Spleen (tissue), 7 donors: ENCODE measurements at regions not wholly inside any gene's neighbourhood (a gene's known extent, or its start where the extent isn't known, plus 50 kb on each side); places are given as distances from the start of the nearest gene placed in this dataset.

Source experiments
- CTCF ChIP-seq, 11 experiments: fragments of 200-600 bp in 7 of 11; fragments of 450-650 bp in 4 of 11; sonication (generic) in 4 of 11; IDR thresholded peaks in 8 of 11; conservative IDR thresholded peaks in 3 of 11; 1 replicate in 7 of 11; 2 replicates in 4 of 11; pipeline versions ENCODE4 v1.4.0 to v1.8.0; 2016 to 2021; ENCODE audit warnings: antibody characterized with exemption in 11 of 11, inconsistent platforms in 4 of 11, mild to moderate bottlenecking in 1 of 11
- POLR2A ChIP-seq, 3 donors: fragments of 450-650 bp; IDR thresholded peaks; one replicate each; pipeline ENCODE4 v1.5.1; 2017; ENCODE audit warnings: antibody characterized with exemption in 3 of 3, mild to moderate bottlenecking in 1 of 3
- POLR2AphosphoS5 ChIP-seq, 3 donors: sonication (generic); formaldehyde crosslinking; IDR thresholded peaks; one replicate each; pipeline ENCODE4 v1.5.1; 2017; ENCODE audit warnings: antibody characterized with exemption in 3 of 3
- donor health status: DM: no; HTN: no; CAD: no; lungs with moderate emphysema.
- donor health status: DM: no; HTN: no; CAD: no.
- donor health status: DM: no; HTN: no; CAD: no.

GRCh38 chr2:134185639-134186038 is 68.2 kb upstream of the MGAT5 start:
- TF ChIP-seq CTCF (IDR thresholded peaks at IDR 0.05 in 8 of 11, conservative IDR thresholded peaks at IDR 0.05 in 3 of 11), result no peak
- TF ChIP-seq POLR2A (IDR thresholded peaks at IDR 0.05), result no peak
- TF ChIP-seq POLR2AphosphoS5 (IDR thresholded peaks at IDR 0.05), result no peak
